ENCODE measurements at regions not wholly inside any gene's neighbourhood (a gene's known extent, or its start where the extent isn't known, plus 50 kb on each side); places are given as distances from the start of the nearest gene placed in this dataset.

- no peak overlapping the region for H3K27ac ChIP-seq (ENCODE audit: low read depth, low read length)
- H3F3A ChIP-seq (ENCODE audit: insufficient read depth), result no peaks in the 10 kb centered on the region
- no peak overlapping the region for H2AFZ ChIP-seq (ENCODE audit: low read depth, low read length, severe bottlenecking)
- no peak overlapping the region for H3K9ac ChIP-seq (ENCODE audit: low read length)
- H3K36me3 ChIP-seq (ENCODE audit: low read length), result no peaks in the 10 kb centered on the region
- H3K9me2 ChIP-seq (replicated peaks; ENCODE audit: insufficient read depth, low read length), result no peaks in the 10 kb centered on the region
- H3K79me2 ChIP-seq (ENCODE audit: insufficient read depth, low read length), result no peaks in the 10 kb centered on the region
- no peak overlapping the region for H3K4me2 ChIP-seq (ENCODE audit: low read depth, low read length, poor library complexity, severe bottlenecking)
- TF ChIP-seq EZH2phosphoT487 (conservative IDR thresholded peaks at IDR 0.05; ENCODE audit: low read length), result no peak
- TF ChIP-seq, protein P1, sequence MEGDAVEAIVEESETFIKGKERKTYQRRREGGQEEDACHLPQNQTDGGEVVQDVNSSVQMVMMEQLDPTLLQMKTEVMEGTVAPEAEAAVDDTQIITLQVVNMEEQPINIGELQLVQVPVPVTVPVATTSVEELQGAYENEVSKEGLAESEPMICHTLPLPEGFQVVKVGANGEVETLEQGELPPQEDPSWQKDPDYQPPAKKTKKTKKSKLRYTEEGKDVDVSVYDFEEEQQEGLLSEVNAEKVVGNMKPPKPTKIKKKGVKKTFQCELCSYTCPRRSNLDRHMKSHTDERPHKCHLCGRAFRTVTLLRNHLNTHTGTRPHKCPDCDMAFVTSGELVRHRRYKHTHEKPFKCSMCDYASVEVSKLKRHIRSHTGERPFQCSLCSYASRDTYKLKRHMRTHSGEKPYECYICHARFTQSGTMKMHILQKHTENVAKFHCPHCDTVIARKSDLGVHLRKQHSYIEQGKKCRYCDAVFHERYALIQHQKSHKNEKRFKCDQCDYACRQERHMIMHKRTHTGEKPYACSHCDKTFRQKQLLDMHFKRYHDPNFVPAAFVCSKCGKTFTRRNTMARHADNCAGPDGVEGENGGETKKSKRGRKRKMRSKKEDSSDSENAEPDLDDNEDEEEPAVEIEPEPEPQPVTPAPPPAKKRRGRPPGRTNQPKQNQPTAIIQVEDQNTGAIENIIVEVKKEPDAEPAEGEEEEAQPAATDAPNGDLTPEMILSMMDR (IDR thresholded peaks at IDR 0.05; ENCODE audit: insufficient read depth, low read length, poor library complexity, severe bottlenecking), result no peak
- no peaks in the 10 kb centered on the region for H4K20me1 ChIP-seq (ENCODE audit: low read depth, low read length)
- no peaks in the 10 kb centered on the region for H3K9me3 ChIP-seq (ENCODE audit: insufficient read depth, low read length)
- H3K4me3 ChIP-seq (ENCODE audit: insufficient read depth, low read length, poor library complexity, severe bottlenecking), result no peak overlapping the region
- no peaks in the 10 kb centered on the region for H3K27me3 ChIP-seq (ENCODE audit: low read length)
Observed at GRCh38 chr13:65844266-65844841, 1385.8 kb downstream of the PCDH9 start.

DNA sequence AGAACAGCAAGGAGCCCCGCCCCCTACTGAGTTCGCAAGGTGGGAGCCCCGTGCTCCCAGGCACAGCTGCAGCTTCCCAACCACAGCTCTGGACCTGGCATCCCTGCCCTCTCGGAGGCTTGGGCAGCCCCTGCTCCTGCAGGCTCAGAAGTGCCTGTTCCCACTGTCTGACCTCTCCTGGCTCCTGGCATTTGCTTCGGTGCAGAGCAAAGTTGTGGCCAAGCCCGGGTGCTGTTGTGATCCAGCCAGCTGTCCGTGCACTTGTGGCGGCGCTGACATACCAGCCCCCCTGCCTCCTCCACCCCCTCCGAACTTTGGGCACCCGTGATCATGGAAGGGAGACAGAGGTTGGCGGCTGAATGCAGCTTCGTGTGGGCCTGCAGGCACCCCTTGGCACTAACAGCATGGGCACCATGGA is 1386.8 kb downstream of the PCDH9 start:
- Histone ChIP-seq H2AFZ (ENCODE audit: low read depth, low read length, severe bottlenecking) (peak overlapping the region; percentile 11), H3K9me3 (ENCODE audit: insufficient read depth, low read length) (no peaks in the 10 kb centered on the region), H3K27ac (ENCODE audit: low read depth, low read length) (no peak overlapping the region), H3F3A (ENCODE audit: insufficient read depth) (no peaks in the 10 kb centered on the region), H3K4me2 (ENCODE audit: low read depth, low read length, poor library complexity, severe bottlenecking) (no peak overlapping the region), H3K9ac (ENCODE audit: low read length) (no peak overlapping the region), H3K4me3 (ENCODE audit: insufficient read depth, low read length, poor library complexity, severe bottlenecking) (no peak overlapping the region), H4K20me1 (ENCODE audit: low read depth, low read length) (no peaks in the 10 kb centered on the region), H3K9me2 (replicated peaks; ENCODE audit: insufficient read depth, low read length) (no peaks in the 10 kb centered on the region), H3K36me3 (ENCODE audit: low read length) (no peaks in the 10 kb centered on the region), H3K27me3 (ENCODE audit: low read length) (no peaks in the 10 kb centered on the region), H3K79me2 (ENCODE audit: insufficient read depth, low read length) (no peaks in the 10 kb centered on the region)
- no peak for TF ChIP-seq EZH2phosphoT487 (conservative IDR thresholded peaks at IDR 0.05; ENCODE audit: low read length)

- Histone ChIP-seq H3K9me3 (ENCODE audit: insufficient read depth, low read length) (no peaks in the 10 kb centered on the region), H3K9ac (ENCODE audit: low read length) (no peak overlapping the region), H3K27ac (ENCODE audit: low read depth, low read length) (no peak overlapping the region), H3K9me2 (replicated peaks; ENCODE audit: insufficient read depth, low read length) (no peaks in the 10 kb centered on the region), H3F3A (ENCODE audit: insufficient read depth) (no peaks in the 10 kb centered on the region), H2AFZ (ENCODE audit: low read depth, low read length, severe bottlenecking) (no peak overlapping the region), H3K27me3 (ENCODE audit: low read length) (no peaks in the 10 kb centered on the region), H3K4me2 (ENCODE audit: low read depth, low read length, poor library complexity, severe bottlenecking) (no peak overlapping the region), H3K4me3 (ENCODE audit: insufficient read depth, low read length, poor library complexity, severe bottlenecking) (no peak overlapping the region), H3K79me2 (ENCODE audit: insufficient read depth, low read length) (no peaks in the 10 kb centered on the region), H3K36me3 (ENCODE audit: low read length) (no peaks in the 10 kb centered on the region), H4K20me1 (ENCODE audit: low read depth, low read length) (no peaks in the 10 kb centered on the region)
- TF ChIP-seq, protein P1 (IDR thresholded peaks at IDR 0.05; ENCODE audit: insufficient read depth, low read length, poor library complexity, severe bottlenecking), result no peak
Observed at GRCh38 chr13:65841156-65841555, 1389.0 kb downstream of the PCDH9 start.

GRCh38 chr13:65836066-65836465 is 1394.1 kb downstream of the PCDH9 start:
- Histone ChIP-seq H3K9me2 (replicated peaks; ENCODE audit: insufficient read depth, low read length) (no peaks in the 10 kb centered on the region), H3K27me3 (ENCODE audit: low read length) (no peaks in the 10 kb centered on the region), H3K9ac (ENCODE audit: low read length) (no peak overlapping the region), H3K27ac (ENCODE audit: low read depth, low read length) (no peak overlapping the region), H3K9me3 (ENCODE audit: insufficient read depth, low read length) (no peaks in the 10 kb centered on the region), H3K4me3 (ENCODE audit: insufficient read depth, low read length, poor library complexity, severe bottlenecking) (no peak overlapping the region), H3K79me2 (ENCODE audit: insufficient read depth, low read length) (no peaks in the 10 kb centered on the region), H3F3A (ENCODE audit: insufficient read depth) (no peaks in the 10 kb centered on the region), H2AFZ (ENCODE audit: low read depth, low read length, severe bottlenecking) (peak overlapping the region; percentile 46), H4K20me1 (ENCODE audit: low read depth, low read length) (no peaks in the 10 kb centered on the region), H3K4me2 (ENCODE audit: low read depth, low read length, poor library complexity, severe bottlenecking) (no peak overlapping the region), H3K36me3 (ENCODE audit: low read length) (peaks cover 3% of the 10 kb centered on the region; the same call in 1 of the 2 replicates)
- no peak for TF ChIP-seq EZH2phosphoT487 (conservative IDR thresholded peaks at IDR 0.05; ENCODE audit: low read length)
- TF ChIP-seq, protein P1 (IDR thresholded peaks at IDR 0.05; ENCODE audit: insufficient read depth, low read length, poor library complexity, severe bottlenecking), result no peak

All from SU-DHL-6 (cell line).